MV-4-11 (cell line): ENCODE measurements at regions not wholly inside any gene's neighbourhood (a gene's known extent, or its start where the extent isn't known, plus 50 kb on each side); places are given as distances from the start of the nearest gene placed in this dataset.

Experiments used
- DNase-seq: peaks from one replicate; lab custom pipeline; 2025; lab: John Stamatoyannopoulos, UW

DNA sequence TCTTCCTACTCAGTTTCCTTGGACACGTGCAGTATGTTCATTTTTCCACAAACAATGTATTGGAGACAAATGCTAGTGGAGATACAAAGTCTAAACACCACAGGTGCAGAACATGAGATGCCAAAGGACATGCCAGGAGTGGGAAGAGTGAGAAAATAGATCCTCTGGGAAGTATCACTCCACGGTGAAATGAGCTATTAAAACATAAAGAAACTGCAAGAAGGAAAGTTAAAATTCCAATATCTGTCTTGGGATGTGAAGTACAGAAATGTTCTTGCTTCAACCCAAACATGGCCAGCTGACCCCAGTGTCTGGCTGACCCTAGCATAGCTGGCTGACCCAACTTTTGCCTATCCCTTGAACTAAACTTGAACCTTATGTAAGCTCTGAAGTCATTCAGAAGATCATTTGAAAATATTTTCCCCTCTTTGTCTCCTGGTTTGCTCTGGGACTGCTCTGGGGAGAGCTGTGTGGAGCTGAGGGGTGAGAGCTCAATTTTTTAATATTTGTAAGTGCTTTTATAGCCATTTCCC lies 59.5 kb downstream of the FZD1 start:
- DNase-seq, result no peak

DNA sequence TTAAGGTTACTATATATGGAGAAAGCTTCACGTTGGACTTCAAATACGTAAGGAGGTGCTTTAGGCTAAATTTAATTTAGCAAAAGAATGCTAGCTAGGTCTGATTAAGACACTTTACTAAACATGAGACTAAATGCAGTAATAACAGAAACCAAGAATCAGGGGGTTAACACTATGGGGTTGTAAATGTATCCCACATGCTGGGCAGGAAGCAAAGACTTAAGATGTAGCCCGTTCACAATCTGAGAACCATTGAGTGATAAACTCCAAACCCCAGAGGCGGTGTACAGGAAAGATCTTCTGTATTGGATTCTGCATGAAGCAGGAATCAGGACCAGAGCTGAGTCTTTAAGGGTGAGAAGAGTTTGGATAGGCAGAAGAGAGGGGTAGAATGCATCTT lies 60.4 kb downstream of the FZD1 start:
- DNase-seq, result no peak

DNA sequence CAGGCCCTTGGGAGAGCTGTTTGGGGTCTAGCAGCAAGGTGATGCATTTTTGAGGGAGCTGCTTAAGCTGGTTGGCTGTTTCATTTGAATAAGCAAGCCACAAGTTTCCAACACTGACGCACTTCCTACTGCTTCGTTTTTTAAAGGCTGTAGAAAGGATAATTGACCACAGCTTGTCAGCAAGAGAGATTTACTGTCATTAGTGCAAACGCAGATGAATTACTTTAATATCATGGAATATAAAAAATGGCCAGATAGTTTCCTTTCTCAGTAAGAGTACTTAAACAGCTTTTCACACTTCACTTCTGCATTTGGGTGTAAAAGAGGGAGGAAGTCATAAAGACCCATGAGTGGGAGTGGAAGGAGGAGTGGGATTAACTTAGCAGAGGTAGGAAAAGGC lies 61.5 kb downstream of the FZD1 start:
- peak; percentile 77 for DNase-seq

DNA sequence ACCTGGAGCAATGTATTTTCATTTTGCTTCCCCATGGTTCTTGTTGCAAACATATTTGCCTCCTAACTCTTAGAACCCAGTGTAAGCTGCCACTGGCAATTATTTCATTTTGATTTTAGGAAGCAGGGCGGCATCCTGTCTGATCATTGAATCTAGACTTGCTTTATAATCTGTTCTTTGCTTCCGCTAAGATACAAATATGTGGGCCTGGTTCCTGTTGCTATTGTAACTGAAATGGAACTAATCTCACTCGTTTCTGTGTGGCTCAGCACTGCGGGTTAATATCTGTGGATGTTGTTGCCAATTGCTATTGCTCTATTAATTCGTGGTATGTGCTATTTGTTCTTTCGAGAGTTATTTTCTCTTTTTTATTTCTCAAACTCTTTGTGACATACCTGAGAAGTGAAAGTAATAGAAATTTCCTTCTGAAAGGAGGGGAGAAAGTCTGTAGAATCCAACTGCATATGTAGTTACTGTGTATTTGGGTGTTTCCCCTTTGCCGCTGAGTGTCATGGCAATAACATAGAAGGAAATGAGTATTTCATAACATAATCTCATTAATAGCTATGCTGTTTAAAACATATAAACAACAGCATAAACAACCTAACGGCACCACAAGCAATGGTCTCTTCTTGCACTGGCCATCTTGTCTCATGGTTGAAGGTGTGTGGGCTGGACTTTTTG lies 62.4 kb downstream of the FZD1 start:
- no peak for DNase-seq

DNA sequence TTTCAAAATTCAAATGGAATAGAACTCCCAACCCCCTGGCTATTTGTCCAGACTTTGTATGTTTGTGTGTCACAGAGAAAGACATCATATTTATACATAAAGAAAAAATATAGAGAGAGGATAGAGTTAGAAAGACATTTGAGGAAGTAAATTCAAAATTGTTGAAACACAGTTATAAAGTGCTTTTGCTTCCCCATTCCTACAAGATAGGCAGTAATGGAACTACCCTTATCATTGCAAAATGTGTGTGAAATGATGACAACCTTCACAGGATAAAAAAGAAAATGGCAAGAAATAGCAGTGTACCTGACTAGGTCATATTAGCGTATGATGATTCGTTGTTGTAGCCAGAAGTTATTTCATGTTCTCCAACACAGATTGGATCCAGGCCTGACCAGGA lies 63.1 kb downstream of the FZD1 start:
- peak; percentile 88 for DNase-seq

DNA sequence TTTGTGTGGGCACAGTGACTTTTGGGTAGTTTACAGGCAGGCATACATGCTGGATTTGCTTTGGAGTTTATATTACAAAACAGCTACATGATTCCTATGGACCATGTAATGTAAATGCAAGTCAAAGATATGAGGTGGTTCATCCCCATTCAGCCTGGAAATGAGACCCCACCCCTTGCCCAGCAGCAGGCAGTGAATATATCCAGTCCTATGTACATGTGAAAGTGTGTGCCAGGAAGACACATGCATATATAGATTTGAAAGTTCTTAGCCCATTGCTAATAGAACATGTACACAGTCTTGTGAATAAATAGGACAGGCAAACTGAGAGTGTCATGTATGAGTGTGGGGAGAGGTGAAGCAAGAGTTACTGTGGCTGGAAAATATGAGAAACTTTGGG lies 65.3 kb downstream of the FZD1 start:
- DNase-seq, result no peak

DNA sequence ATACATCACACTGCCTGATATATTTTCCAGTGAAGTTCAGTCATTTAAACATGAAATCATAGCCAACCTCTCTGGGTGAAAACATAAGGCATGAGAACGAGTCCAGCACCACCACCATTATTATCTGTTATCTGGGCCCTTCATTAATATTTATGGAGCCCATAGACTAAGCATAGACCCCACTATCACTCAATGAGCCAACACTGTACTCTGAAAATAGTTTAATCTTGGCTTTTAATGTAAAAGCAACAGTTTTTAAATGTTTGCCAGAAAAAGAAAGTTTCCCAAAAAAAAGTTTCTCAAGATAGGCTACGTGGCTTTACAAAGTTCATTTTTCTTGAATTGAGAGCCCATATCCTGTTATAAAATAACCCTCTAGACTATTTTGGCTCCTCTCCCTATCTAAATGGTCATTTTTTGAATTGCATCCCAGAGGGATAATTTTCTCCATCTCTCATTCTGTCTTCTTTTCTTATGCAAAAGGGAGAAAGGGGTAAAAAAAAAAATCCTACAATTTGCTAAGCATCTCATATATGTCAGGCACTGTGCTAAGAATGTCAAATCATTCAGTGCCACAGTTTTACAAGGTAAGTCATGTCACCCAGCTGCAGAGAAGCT lies 66.1 kb downstream of the FZD1 start:
- DNase-seq, result no peak

DNA sequence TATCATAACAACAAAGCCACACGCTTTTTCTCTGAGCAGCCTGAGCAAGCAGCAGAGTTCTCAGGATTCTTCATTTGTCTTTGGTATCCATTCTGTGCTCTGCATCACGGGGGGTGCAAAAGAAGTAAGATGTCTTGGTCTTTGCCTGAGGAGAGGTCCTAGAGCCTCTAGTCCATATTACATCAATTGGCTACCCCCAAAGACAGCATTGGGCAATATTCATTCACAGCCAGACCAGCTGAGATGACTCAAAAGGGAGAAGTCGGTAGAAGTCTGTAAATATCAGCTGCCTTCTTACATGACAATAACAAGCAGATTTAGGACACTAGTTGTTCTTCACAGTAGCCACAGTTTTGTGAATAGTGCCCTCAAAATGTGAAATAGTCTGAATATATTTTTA lies 66.6 kb downstream of the FZD1 start:
- DNase-seq, result peak; percentile 69

DNA sequence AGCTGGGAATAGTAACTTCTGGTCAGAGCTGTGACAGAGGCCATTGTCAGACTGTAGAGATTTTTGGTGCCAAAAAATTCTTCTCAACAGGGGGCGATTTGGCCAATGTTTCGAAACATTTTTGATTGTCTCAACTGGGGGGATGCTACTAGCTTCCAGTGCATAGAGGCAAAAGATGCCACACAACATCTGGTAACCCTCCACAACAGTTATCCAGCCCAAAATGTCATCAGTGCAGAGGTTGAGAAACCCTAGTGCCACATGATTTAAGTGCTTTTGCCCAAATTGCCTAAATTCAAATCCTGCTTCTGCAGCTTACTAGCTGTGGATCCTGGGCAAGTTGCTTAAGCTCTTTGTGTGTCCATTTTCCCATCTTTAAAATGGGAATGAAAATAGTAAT lies 71.9 kb downstream of the FZD1 start:
- DNase-seq, result peak; percentile 7

DNA sequence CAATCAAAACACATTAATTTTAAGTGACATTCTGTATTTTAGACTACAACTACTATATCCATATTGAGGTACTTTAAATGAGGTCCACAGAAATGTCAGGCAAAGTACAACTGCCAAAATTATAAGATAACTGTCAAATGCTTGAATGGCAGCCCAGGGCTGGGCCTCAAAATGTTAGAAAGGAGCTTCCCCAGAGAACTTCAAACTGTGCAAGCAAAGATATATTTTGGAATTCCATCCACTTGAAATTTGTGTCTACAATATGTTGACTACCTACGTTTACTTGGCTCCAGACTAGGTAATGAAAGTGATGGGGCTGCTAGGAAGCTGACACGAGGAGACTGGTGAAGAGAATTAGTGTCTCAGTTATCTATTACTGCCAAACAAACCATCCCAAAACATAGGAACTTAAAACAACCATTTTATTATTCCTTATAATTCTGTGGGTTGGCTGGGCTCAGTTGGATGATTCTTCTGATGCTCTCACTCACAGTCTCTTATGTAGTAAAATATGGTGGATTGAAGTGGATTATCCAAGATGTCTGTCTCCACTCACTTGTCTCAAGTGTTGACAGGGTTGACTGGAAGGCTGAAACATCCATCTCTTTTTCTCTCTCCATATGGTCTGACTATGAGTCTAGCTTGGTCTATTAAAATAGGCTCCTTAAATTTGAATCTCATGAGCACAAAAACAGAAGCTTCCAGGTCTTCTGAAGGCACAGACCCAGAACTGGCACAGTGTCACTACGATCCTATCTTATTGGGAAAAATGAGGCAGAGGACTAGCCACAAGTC lies 74.2 kb downstream of the FZD1 start:
- no peak for DNase-seq

DNA sequence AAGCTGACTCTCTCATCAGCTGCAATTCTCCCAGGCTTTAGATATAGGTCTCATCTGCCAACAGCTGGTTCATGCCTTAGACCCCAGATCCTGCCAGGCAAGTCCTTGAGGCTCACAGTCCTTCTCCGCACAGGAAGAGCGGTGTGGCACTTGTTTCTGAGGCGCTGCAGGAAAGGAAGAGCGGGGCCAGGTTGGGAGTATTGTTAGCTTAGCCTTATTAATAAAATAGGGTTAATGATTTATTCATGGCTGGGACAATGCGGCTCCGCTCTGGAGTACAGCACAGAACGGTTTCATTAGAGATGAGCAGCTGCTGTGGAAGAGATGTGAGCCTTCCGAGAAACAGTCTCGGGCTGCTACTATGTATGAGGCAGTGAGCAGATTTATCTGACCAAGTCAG lies 78.1 kb downstream of the FZD1 start:
- no peak for DNase-seq

DNA sequence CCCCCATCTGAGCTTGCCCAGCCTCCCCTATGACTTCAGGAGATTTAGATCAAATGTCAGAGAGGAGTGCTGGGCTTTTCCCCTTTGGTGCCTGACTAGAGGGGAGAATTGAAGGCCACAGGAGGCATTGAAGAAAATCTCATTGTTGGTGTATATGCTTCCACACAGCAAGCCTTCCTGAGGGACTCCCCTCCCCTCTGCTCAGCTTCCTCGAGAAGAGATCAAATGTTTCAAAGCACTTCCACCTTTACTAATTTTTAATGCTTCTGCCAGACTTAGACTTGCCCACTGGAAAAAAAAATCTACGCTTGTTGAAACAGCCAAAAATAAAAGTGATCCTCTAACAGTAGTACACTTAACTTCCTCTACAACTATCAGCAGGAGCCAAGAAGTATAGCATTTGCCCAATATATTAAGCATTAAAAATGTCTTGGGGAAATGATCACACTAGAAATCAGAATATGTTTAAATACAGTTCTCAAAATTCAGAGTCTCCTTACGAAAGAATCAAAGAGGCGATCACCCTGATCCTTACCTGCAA lies 79.3 kb downstream of the FZD1 start:
- no peak for DNase-seq

DNA sequence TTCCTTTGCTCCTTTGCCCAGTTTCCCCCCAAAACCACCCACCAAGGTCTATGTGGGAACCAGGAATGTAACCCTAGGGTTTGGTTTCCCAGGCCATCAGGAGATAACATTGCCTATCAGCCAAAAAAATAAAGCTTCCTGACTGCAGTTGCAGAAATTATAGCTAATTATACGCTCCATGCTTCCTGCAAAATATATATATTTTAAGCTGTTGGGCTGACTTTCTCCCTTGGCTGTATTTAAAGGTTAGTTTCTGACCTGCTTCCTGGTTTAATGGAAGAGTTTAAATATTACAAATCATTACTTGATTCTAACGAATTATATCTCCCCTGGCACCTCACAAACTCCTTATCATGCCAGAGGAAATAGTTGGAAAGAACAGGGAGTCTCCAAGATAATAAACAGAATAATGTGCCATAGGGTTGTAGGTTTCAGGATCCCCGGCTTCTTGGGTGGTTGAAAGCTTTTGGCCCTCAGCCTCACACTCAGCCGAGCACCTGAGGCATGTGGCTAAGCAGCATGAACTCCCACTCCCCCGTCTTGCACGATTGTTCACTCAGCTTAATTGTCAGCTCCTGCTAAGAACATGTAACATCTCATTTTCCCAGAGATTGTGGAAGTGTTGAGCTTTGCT lies 79.9 kb downstream of the FZD1 start:
- DNase-seq, result no peak

DNA sequence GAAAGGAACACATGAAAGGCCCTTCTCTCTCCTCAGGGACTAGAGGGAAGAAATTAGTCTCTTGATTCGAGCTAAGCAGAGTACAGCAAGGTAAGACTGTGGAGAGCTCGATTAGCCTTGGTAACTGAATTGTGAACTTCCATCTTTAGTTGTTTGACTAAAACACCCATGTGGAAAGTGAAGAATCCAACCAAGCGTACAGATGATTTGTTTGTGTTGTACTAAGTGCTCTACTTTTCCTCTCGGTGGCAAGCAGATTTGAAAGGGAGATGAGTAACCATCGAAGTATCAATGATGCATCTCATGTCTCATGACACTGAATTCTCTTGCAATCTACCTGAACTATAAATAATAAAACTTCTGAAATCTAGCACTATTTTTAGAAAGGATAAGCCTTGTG lies 80.7 kb downstream of the FZD1 start:
- DNase-seq, result no peak

DNA sequence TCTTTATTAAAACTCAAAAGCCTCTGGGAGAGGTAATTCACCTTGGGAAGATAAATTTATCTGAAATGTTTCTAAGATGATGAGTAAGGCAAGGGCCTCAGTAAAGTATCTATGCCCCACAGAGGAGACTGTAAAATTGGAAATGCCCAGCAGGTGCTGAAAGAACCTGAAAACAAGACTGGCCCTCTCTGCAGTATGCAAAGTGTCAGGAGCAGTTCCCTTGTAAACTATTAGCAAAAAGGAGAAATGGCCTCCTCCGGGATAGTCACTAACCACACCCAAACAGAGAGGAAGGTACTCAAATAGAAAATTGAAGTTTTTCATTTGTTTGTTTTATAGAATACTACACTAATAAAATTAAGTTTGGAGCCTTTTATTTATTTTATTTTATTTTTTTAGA lies 81.2 kb downstream of the FZD1 start:
- peak; percentile 52 for DNase-seq

DNA sequence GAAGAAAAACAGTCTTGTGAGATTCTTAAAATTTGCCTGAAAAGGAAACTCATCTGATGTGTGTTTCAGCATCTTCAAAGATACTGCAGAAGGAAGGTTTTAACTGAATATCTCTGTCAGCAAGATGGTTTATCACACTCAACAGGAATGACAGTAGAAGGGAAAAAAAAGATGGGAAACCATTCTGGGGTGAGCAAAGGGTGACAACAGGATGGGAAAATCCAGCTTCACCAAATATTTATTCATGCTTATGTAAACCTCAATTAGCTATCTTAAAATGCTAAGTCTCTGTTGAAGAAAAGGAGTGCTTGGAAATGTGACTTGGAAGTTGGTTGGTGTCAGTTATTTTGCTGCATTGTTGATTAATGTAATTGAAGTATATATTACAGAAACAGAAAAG lies 82.2 kb downstream of the FZD1 start:
- no peak for DNase-seq

DNA sequence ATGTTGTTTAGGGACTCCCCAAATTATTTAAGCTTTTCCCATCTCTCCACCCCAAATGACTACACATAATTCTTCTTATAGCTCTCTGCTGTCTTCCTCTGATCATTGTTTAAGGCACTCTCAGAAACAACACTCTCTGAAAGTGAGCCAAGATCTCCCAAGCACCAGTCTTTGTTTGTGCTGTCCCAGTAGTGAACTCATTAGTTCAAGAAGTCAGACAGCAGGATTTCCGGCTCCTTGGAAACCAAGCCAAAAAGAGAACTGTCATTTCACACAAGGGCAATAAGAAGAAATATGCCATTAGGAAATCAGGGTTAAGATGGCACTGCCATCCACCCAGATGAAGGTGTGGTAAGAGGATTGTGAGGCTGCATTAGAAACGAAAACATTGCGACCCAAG lies 83.1 kb downstream of the FZD1 start:
- DNase-seq, result peak; percentile 71

DNA sequence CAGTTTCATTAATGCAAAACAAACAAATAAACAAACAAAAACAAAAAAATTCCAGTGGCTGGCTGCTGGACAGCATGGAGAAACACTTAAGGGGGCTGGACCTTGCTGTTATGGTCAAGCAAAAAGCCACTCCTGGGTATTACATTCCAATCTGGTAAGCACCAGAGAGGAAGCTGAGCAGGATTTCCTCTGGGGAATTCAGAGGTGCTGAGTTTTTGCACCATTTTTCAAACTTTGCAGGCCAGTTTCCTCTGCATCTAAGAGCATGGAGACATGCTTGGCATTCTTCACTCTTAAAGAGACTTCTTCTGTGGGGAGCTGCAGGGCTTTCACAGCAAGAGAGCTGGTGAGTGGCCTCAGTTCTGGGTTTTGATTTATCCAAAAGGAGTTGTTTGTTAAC lies 84.5 kb downstream of the FZD1 start:
- no peak for DNase-seq

DNA sequence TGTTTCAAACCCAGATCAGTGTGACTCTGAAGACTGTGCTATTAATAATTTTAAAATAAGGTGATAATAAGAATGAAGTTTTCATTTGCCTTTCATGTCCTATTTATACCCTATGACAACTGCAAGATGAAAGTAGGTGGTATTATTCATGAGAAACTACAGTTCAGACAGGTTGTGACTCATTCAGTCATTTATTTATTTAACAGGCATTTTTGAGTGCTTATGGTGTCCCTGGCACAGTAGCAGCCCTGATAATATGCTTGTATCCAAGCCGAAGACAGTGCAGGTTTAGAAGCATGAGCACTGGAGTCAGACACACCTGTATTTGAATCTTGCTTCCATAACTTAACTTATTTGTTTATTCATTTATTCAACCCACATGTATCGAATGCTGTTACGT lies 87.1 kb downstream of the FZD1 start:
- DNase-seq, result no peak

DNA sequence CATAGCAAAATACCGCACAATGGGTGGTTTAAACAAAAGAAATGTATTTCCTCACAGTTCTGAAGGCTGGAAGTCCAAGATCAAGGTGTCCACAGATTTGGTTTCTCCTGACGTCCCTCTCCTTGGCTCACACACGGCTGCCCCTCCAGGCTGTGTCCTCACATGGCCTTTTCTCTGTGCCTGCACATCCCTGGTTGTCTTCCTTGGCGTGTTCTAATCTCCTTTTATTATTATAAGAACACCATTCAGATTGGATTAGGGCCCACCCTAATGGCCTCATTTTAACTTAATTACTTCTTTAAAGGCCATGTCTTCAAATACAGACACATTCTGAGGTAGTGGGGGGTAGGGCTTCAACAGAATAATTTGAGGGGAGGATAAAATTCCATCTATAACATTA lies 87.9 kb downstream of the FZD1 start:
- no peak for DNase-seq

DNA sequence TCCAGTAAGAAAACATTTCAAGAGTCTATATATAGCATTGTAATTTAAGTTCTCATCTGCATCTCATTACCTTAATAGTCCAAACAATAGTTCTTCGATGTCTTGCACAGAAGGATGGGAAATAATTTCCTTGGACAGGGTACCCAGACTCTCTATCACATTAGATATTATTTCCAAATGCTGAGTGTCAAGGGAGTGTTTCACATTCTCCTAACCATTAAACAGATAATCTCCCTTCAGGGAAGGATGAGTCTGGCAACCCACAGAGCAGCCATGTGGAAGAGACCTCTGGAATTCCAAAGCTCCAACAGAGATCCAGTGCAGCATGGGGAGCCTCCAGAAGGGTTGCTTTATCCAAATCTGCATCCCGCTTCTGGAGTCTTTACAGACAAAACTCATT lies 89.6 kb downstream of the FZD1 start:
- no peak for DNase-seq

DNA sequence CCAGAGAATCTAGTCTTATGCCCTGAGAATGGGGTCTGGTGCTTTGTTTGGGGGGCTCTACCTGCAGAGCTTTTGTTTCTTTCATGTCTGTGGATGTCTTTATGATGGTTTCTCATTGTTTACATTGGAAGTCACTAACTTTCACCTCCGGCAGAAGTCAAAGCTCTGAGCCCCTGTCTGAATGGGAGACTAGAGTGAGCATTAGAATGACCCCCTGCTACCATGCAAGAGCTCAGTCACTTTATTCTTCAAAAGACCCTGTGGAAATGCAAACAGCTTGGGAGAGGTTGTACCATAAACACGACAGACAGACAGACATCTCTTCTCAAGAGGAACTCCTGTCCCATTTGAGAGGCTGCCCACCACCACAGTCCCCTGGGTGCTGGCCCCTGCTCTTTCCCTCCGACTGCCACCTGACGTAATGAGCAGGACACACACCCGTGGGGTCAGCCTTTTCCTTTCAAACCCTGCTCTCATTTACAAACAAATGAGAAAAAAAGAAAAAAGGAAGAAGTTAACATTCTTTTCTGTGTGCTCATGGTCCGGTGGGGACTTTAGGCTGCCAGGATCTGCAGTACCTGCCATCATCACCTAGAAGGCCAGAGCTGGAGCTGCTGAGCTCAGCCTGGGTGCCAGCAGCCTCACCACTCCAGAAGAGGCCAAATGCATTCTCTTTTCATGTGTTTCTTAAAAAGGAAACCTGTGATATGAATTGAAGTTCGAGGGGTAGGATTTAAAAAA lies 91.6 kb downstream of the FZD1 start:
- DNase-seq, result no peak
